HEK293T (cell line): ENCODE measurements at regions not wholly inside any gene's neighbourhood (a gene's known extent, or its start where the extent isn't known, plus 50 kb on each side); places are given as distances from the start of the nearest gene placed in this dataset.

Experiments used
- CTCF ChIA-PET: fragments of 350-600 bp; formaldehyde crosslinking; extraction: SDS; loops from one replicate; lab custom pipeline; 2021; ENCODE audit warnings: antibody characterized with exemption, inconsistent platforms; lab: Yijun Ruan, JAX
- POLR2A ChIA-PET: fragments of 350-600 bp; formaldehyde crosslinking; extraction: SDS; loops from one replicate; lab custom pipeline; 2020; ENCODE audit warnings: antibody characterized with exemption, inconsistent platforms; lab: Yijun Ruan, JAX
- DNase-seq: peaks from one replicate; pipeline ENCODE4 v3.0.0; 2012; ENCODE audit warnings: mixed read lengths; ENCODE audit errors: extremely low spot score
- ARNT ChIP-seq: fragments of 450-650 bp; IDR thresholded peaks from 2 replicates; pipeline ENCODE4 v1.6.1; 2017; ENCODE audit warnings: mild to moderate bottlenecking
- BHLHE40 ChIP-seq: fragments of 450-650 bp; IDR thresholded peaks from 2 replicates; pipeline ENCODE4 v1.6.1; 2016; ENCODE audit warnings: mild to moderate bottlenecking, moderate library complexity, borderline replicate concordance
- CTBP1 ChIP-seq: fragments of 450-650 bp; IDR thresholded peaks from 2 replicates; pipeline ENCODE4 v1.6.1; 2016; ENCODE audit warnings: borderline replicate concordance
- ELF4 ChIP-seq: fragments of 450-650 bp; IDR thresholded peaks from 2 replicates; pipeline ENCODE4 v1.6.1; 2017; ENCODE audit warnings: antibody characterized with exemption
- FOXA1 ChIP-seq: fragments of 450-650 bp; IDR thresholded peaks from 2 replicates; pipeline ENCODE4 v1.6.1; 2016; ENCODE audit warnings: mild to moderate bottlenecking
- FOXK2 ChIP-seq: fragments of 450-650 bp; IDR thresholded peaks from 2 replicates; pipeline ENCODE4 v1.6.1; 2016; ENCODE audit warnings: mild to moderate bottlenecking
- FOXM1 ChIP-seq: fragments of 450-650 bp; IDR thresholded peaks from 2 replicates; pipeline ENCODE4 v1.6.1; 2017; ENCODE audit warnings: mild to moderate bottlenecking, borderline replicate concordance
- HDGF ChIP-seq: fragments of 450-650 bp; IDR thresholded peaks from 2 replicates; pipeline ENCODE4 v1.6.1; 2017; ENCODE audit warnings: antibody characterized with exemption, borderline replicate concordance
- L3MBTL2 ChIP-seq: fragments of 450-650 bp; conservative IDR thresholded peaks from 2 replicates; pipeline ENCODE4 v1.6.1; 2016; ENCODE audit warnings: mild to moderate bottlenecking
- LEF1 ChIP-seq: fragments of 450-650 bp; IDR thresholded peaks from 2 replicates; pipeline ENCODE4 v1.6.1; 2017; ENCODE audit warnings: mild to moderate bottlenecking, borderline replicate concordance
- NFRKB ChIP-seq: fragments of 450-650 bp; IDR thresholded peaks from 2 replicates; pipeline ENCODE4 v1.6.1; 2016; ENCODE audit warnings: mild to moderate bottlenecking, moderate library complexity
- SP1 ChIP-seq: fragments of 450-650 bp; IDR thresholded peaks from 2 replicates; pipeline ENCODE4 v1.6.1; 2017
- SUZ12 ChIP-seq: fragments of 450-650 bp; IDR thresholded peaks from 2 replicates; pipeline ENCODE4 v1.6.1; 2016; ENCODE audit warnings: mild to moderate bottlenecking
- TARDBP ChIP-seq: fragments of 450-650 bp; IDR thresholded peaks from 2 replicates; pipeline ENCODE4 v1.6.1; 2016
- ZNF384 ChIP-seq: fragments of 450-650 bp; IDR thresholded peaks from 2 replicates; pipeline ENCODE4 v1.6.1; 2016
- TF ChIP-seq, protein P1 (sequence below): fragments of 450-650 bp; IDR thresholded peaks from 2 replicates; pipeline ENCODE4 v1.6.1; 2016

DNA sequence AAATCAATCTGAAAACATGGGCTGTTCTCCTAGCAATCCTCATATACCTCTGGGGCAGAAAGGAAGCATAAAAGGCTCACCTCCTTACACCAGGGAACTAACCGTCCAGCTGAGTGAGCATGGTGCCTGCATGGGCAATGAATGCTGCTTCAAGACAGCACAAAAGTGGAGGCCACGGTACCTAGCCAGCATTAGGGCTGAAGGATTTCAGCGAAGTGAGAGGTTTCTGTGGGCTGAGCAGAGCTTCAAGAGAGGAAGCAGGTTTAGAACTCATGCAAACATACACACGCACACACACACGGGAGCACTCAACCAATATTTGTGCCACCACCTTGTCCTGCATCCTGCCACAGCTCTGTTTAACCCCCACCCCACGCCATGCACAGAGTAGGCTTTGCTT lies 838.5 kb upstream of the TMEM132C start:
- TF ChIP-seq FOXK2 (no peak), TARDBP (no peak), SUZ12 (no peak), SP1 (no peak), CTBP1 (no peak), BHLHE40 (no peak), FOXM1 (no peak)
- TF ChIP-seq, protein P1, sequence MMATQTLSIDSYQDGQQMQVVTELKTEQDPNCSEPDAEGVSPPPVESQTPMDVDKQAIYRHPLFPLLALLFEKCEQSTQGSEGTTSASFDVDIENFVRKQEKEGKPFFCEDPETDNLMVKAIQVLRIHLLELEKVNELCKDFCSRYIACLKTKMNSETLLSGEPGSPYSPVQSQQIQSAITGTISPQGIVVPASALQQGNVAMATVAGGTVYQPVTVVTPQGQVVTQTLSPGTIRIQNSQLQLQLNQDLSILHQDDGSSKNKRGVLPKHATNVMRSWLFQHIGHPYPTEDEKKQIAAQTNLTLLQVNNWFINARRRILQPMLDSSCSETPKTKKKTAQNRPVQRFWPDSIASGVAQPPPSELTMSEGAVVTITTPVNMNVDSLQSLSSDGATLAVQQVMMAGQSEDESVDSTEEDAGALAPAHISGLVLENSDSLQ = no peak
- POLR2A ChIA-PET = no interaction called here
- CTCF ChIA-PET = no interaction called here
- DNase-seq = no peak

DNA sequence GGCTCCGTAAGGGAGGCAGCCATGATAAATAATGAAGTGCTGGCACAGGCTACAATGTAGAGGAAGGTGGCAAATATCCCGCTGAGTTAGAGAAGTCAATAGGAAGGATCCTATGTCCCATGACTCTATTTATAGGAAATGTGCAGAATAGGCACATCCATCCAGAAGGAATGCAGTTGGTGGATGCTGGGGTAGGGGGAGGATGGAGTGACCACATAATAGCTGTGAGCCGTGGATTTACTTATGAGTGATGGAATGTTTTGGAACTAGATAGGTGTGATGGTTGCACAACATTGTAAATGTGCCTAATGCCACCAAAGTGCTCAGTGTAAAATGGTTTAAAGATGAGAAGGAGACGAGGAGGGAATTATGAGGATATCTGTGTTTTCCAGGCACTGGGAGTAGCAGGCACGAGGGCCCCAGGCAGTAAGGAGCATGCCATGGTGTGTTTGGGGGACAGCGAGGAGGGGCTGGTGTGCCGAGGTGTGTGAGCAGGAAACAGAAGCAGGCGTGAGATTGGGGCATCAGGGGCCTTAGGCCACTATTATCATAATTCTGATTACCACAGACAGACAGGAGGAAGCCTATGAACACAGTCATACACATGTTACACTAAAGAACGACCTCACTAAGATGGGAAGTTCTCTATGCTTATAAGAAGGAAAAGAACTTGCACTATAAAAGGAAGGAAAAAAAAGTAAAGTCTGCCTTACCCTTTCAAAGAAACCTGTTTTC lies 837.3 kb upstream of the TMEM132C start:
- no peak for TF ChIP-seq FOXM1
- no peak for TF ChIP-seq HDGF
- TF ChIP-seq L3MBTL2 = no peak
- no peak for TF ChIP-seq CTBP1
- no peak for TF ChIP-seq LEF1
- no peak for TF ChIP-seq ZNF384
- TF ChIP-seq FOXK2 = no peak
- TF ChIP-seq FOXA1 = no peak
- CTCF ChIA-PET = no interaction called here
- DNase-seq = no peak
- POLR2A ChIA-PET = no interaction called here

DNA sequence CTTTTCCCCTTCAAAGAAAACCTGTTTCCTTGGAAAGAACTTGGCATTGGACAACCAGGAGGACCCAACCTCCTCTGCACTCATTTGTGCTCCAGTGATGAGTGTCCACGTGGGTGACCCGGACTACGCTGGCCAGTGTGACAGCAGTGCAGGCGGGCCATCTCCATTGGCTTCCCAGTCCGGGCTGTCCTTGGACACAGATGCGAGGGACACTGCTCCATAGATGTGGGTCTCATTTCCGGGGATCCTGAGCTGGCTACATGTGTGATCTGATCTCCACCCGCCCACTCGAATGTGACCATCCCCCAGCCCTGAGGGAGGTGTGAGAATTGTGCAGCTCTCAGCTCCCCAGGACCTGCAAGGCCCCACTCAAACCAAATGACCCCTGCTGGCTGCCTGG lies 836.6 kb upstream of the TMEM132C start:
- CTCF ChIA-PET = no interaction called here
- TF ChIP-seq, protein P1 = no peak
- TF ChIP-seq HDGF = no peak
- no peak for TF ChIP-seq NFRKB
- no peak for TF ChIP-seq CTBP1
- no peak for TF ChIP-seq BHLHE40
- no peak for TF ChIP-seq FOXA1
- TF ChIP-seq TARDBP = no peak
- TF ChIP-seq L3MBTL2 = no peak
- no peak for TF ChIP-seq FOXM1
- TF ChIP-seq ZNF384 = no peak
- TF ChIP-seq SUZ12 = no peak
- TF ChIP-seq SP1 = no peak
- no peak for TF ChIP-seq ELF4
- TF ChIP-seq LEF1 = no peak
- no peak for TF ChIP-seq FOXK2
- no peak for TF ChIP-seq ARNT
- no peak for DNase-seq
- POLR2A ChIA-PET = no interaction called here

DNA sequence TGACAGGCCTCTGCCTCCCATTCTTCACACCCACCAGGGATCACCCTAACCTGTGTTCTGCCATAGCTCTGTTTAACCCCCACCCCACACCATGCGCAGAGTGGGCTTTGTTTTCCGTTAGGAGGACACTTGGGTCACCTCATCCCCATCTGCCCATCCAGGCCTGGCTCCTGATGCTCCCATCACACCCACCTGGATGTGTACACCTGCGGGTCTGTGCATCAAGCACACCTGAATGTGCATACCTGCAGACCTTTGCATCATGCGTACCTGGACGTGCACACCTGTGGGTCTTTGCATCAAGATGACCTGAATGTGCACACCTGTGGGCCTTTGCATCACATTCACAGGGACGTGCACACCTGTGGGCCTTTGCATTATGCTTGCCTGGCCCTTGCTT lies 835.8 kb upstream of the TMEM132C start:
- DNase-seq = no peak
- CTCF ChIA-PET = no interaction called here
- POLR2A ChIA-PET = no interaction called here
- TF ChIP-seq L3MBTL2 = no peak
- TF ChIP-seq CTBP1 = no peak
- TF ChIP-seq, protein P1 = no peak
- no peak for TF ChIP-seq TARDBP
- TF ChIP-seq FOXK2 = no peak
- TF ChIP-seq HDGF = no peak
- no peak for TF ChIP-seq SUZ12
- TF ChIP-seq ARNT = no peak
- TF ChIP-seq LEF1 = no peak
- TF ChIP-seq ZNF384 = no peak
- TF ChIP-seq BHLHE40 = no peak
- no peak for TF ChIP-seq SP1
- TF ChIP-seq ELF4 = no peak
- TF ChIP-seq FOXA1 = no peak
- no peak for TF ChIP-seq NFRKB
- no peak for TF ChIP-seq FOXM1

DNA sequence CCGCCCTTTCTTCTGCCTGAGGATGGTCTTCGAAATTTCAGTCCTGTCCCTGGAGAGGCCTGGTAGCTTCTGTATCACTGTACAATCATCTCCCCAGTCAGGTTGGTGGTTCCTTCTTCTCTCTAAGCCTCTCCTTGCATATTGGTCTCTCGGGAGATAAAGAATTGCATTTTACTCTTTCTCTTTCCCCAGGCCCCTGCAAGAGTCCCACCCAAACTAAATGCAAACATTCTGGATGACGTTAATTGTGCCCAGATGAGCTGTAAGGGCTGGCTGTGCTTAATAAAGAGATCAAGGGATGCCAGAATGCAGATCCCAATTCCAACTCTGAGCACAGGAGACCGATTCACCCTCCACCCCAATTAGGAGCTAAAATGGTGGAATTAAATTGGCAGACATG lies 835.4 kb upstream of the TMEM132C start:
- DNase-seq = no peak
- ChIA-PET POLR2A (no interaction called here), CTCF (no interaction called here)
- TF ChIP-seq FOXK2 = no peak
- TF ChIP-seq L3MBTL2 = no peak
- TF ChIP-seq TARDBP = no peak
- no peak for TF ChIP-seq BHLHE40
- no peak for TF ChIP-seq ELF4
- no peak for TF ChIP-seq HDGF

DNA sequence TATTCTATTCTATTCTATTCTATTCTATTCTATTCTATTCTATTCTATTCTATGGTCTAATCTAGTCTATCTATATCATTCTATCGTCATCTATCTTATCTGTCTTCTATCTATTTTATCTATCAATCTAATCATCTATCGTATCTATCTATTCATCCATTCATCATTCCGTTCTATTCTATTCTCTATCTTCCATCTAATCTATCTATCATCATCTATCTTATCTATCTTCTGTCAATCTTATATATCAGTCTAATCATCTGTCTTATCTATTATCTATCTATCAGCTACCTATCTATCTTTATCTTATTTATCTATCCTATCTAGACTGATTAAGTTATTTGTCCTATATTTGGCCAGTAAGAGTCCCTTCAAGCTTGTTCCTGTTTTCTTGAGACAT lies 831.5 kb upstream of the TMEM132C start:
- POLR2A ChIA-PET = no interaction called here
- CTCF ChIA-PET = no interaction called here
- TF ChIP-seq, protein P1 = no peak
- TF ChIP-seq NFRKB (no peak), LEF1 (no peak), TARDBP (no peak), FOXA1 (no peak), FOXM1 (no peak), ARNT (no peak), BHLHE40 (no peak), FOXK2 (no peak), SP1 (no peak), L3MBTL2 (no peak), ELF4 (no peak), SUZ12 (no peak), ZNF384 (no peak), HDGF (no peak), CTBP1 (no peak)
- no peak for DNase-seq
